ENCODE measurements at regions not wholly inside any gene's neighbourhood (a gene's known extent, or its start where the extent isn't known, plus 50 kb on each side); places are given as distances from the start of the nearest gene placed in this dataset.
"Not testable (repeated sequence)": the region's sequence is repeated elsewhere in the genome, so short reads cannot be mapped to it uniquely, and the experiment has no call there.

DNA sequence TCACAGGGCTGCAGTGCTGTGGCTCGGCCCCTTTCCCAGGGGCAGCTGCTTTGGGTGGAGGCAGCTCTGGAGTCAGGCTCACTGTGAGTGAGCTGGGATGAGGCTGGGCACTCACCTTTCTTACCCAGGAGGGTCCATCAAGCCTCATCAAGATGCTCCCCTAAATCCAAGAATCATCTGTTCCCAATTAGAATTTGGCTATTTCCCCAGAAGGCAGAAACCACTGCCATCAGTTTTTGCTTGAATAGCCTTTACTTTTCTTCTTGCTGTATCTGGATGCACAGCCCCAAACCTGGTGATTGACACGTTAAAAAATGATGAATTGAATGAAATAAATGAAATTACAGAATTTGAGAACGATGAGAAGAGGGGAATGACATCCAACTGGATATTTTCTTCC lies 74.3 kb upstream of the LYZL1 start:
- no peak for DNase-seq (ENCODE audit: low spot score)
- TF ChIP-seq, protein P1, sequence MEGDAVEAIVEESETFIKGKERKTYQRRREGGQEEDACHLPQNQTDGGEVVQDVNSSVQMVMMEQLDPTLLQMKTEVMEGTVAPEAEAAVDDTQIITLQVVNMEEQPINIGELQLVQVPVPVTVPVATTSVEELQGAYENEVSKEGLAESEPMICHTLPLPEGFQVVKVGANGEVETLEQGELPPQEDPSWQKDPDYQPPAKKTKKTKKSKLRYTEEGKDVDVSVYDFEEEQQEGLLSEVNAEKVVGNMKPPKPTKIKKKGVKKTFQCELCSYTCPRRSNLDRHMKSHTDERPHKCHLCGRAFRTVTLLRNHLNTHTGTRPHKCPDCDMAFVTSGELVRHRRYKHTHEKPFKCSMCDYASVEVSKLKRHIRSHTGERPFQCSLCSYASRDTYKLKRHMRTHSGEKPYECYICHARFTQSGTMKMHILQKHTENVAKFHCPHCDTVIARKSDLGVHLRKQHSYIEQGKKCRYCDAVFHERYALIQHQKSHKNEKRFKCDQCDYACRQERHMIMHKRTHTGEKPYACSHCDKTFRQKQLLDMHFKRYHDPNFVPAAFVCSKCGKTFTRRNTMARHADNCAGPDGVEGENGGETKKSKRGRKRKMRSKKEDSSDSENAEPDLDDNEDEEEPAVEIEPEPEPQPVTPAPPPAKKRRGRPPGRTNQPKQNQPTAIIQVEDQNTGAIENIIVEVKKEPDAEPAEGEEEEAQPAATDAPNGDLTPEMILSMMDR (IDR thresholded peaks at IDR 0.05; ENCODE audit: borderline replicate concordance, control extremely low read depth, extremely low read depth, insufficient read depth, missing control alignments) = no peak
- in situ Hi-C loops (cut with MboI; ENCODE audit: low sequenced_read_pairs, unreplicated experiment) = no loop called here

DNA sequence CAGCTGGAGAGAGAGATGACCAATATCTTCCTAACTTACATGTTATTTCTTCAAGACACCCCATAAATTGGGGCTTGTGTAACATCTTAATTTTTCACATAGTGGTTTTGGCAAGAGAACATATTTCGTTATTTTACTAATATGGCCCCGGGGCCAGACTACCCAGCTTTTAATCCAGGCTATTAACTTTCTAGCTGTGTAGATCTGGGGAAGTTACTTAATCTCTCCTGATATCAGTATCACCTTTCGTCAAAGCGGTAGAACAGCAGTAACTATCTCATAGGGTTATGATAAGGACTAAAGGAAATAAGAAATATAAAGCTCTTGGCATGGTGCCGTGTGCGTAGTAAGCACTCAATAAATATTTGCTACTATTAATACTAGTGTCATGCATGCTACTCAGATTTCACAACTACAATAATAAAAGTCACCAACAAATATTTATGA lies 71.6 kb upstream of the LYZL1 start:
- in situ Hi-C loops (cut with MboI; ENCODE audit: low sequenced_read_pairs, unreplicated experiment) = no loop called here
- TF ChIP-seq, protein P1 (IDR thresholded peaks at IDR 0.05; ENCODE audit: borderline replicate concordance, control extremely low read depth, extremely low read depth, insufficient read depth, missing control alignments) = no peak
- DNase-seq (ENCODE audit: low spot score) = no peak

DNA sequence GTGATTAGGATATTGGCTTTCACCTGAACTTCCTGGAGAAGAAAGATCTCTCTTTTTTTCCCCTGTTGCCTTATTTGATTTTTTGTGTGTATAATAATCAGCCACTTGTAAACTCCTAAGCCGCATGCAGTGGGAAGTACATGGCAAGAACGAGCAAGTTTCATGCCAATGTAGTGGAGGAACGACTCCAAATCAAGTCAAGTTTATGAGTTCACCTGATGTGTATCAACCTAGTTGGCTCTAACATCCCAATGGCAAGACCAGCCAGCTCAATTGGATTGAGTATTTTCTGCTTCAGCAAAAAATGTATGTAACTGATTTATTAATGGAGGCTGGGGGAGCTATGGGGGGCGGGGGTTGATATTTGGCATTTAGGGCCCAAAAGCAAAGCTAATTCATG lies 65.5 kb upstream of the LYZL1 start:
- no peak for DNase-seq (ENCODE audit: low spot score)
- in situ Hi-C loops (cut with MboI; ENCODE audit: low sequenced_read_pairs, unreplicated experiment) = no loop called here

DNA sequence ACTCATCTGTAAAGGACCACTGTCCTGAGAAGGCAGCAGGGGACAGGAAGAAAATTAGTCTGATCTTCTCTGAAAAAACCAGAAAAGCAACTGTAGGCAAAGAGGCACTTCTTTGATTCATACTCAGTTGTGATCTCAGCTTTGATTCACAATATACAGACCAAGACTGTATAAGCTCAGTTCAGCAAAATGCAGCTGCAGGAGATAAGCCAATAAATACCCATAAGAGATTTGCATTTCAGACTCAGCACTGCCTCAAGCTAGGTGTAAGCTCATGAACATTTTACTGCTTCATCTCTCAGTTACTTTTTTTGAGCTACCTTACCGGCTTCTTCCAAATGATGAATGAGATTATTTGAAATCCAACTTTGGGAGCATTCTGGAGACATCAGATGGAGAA lies 64.2 kb upstream of the LYZL1 start:
- in situ Hi-C loops (cut with MboI; ENCODE audit: low sequenced_read_pairs, unreplicated experiment) = no loop called here
- TF ChIP-seq, protein P1 (IDR thresholded peaks at IDR 0.05; ENCODE audit: borderline replicate concordance, control extremely low read depth, extremely low read depth, insufficient read depth, missing control alignments) = no peak
- DNase-seq (ENCODE audit: low spot score) = no peak

More for the DNA sequence above, 65.5 kb upstream of the LYZL1 start:
- TF ChIP-seq, protein P1 (IDR thresholded peaks at IDR 0.05; ENCODE audit: borderline replicate concordance, control extremely low read depth, extremely low read depth, insufficient read depth, missing control alignments) = no peak

DNA sequence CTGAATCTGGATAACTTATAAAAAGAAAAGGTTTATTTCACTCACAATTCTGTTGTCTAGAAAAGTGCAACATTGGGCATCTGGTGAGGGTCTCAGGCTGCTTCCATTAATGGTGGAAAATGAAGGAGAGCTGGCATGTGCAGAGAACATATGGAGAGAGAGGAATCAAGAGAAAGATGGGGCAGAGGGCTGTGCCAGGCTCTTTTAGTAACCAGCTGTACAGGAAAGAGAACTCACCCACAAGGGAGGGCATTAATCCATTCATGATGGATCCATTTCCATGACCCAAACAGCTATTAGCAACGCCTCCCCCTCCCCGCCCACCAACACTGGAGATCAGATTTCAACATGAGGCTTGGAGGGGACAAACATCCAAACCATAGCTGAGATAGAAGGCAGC lies 61.7 kb upstream of the LYZL1 start:
- no peak for DNase-seq (ENCODE audit: low spot score)
- TF ChIP-seq, protein P1 (IDR thresholded peaks at IDR 0.05; ENCODE audit: borderline replicate concordance, control extremely low read depth, extremely low read depth, insufficient read depth, missing control alignments) = no peak
- in situ Hi-C loops (cut with MboI; ENCODE audit: low sequenced_read_pairs, unreplicated experiment) = no loop called here

DNA sequence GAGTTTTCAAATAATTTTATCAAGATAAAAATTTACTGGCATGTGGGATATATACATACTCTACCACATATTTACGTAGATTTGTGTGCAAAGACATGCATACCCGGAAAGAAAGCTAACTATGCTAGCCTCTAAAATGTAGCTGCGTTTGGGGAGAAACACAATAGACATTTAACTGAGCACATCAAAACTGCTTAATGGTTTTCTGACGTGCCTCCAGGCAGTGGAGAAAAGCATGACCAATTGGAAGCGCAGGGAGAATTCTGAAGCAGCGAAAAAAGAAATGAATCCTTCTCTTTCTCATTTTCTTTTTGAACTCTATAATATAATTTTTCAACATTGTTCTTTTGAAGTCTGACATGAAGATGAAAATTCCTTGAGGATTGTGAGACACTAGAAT lies 60.3 kb upstream of the LYZL1 start:
- DNase-seq (ENCODE audit: low spot score) = no peak
- in situ Hi-C loops (cut with MboI; ENCODE audit: low sequenced_read_pairs, unreplicated experiment) = no loop called here
- TF ChIP-seq, protein P1 (IDR thresholded peaks at IDR 0.05; ENCODE audit: borderline replicate concordance, control extremely low read depth, extremely low read depth, insufficient read depth, missing control alignments) = no peak

DNA sequence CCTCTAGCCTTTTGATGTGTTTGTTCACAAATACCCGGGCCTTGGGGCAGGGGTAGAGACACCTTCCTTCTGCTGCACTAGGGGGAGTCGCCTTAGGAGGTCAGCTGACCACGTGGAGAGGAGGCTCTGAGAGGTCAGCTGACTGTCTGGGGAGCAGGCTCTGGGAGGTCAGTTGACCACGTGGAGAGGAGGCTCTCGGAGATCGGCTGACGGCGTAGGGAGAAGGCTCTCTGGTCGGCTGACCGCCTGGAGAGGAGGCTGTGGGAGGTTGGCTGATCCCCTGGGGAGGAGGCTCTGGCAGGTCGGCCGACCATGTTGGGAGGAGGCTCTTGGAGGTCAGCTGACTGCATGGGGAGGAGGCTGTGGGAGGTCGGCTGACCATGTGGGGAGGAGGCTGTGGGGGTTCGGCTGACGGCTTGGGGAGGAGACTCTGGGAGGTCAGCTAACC lies 59.6 kb upstream of the LYZL1 start:
- in situ Hi-C loops (cut with MboI; ENCODE audit: low sequenced_read_pairs, unreplicated experiment) = no loop called here
- TF ChIP-seq, protein P1 (IDR thresholded peaks at IDR 0.05; ENCODE audit: borderline replicate concordance, control extremely low read depth, extremely low read depth, insufficient read depth, missing control alignments) = no peak
- no peak for DNase-seq (ENCODE audit: low spot score)

DNA sequence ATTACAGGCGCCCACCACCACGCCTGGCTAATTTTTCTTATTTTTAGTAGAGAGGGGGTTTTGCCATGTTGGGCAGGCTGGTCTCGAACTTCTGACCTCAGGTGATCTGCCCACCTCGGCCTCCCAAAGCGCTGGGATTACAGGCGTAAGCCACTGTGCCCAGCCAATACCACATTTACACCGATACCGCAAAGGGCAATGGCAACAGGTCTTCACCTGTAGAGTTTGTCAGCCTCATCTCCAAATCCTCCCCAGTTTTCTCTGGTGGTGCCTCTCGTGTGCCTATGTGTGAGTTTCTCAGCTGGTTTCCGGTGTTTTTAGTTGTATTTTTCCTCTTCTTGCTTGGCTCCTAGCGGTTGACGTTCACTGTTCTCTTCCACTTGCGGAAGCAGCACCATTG lies 52.0 kb upstream of the LYZL1 start:
- in situ Hi-C loops (cut with MboI; ENCODE audit: low sequenced_read_pairs, unreplicated experiment) = loop anchor here (10.0 kb wide), 1 partner anchor 68 kb away; no protein-coding TSS in a partner anchor

More for the DNA sequence above, 52.0 kb upstream of the LYZL1 start:
- DNase-seq (ENCODE audit: low spot score) = not testable (repeated sequence)
